Heart right ventricle (tissue), 16 donors: ENCODE measurements at regions not wholly inside any gene's neighbourhood (a gene's known extent, or its start where the extent isn't known, plus 50 kb on each side); places are given as distances from the start of the nearest gene placed in this dataset.

Experiments used
- ATAC-seq, 8 donors: fragments of 200-7000 bp; cut with Tn5 transposase; one replicate each; pipeline ENCODE4 v1.9.1; 2020; ENCODE audit warnings: mild to moderate bottlenecking in 8 of 8, moderate library complexity in 8 of 8, moderate number of reproducible peaks in 1 of 8
- DNase-seq, 2 donors: peaks; one replicate each; pipeline ENCODE4 v3.0.0-alpha.2; 2020
- H3K27ac ChIP-seq, 10 donors: fragments of 200-600 bp; sonication (generic) in 2 of 10; one replicate each; pipeline versions ENCODE4 v1.5.0 to v1.8.0; 2020 to 2022; ENCODE audit warnings: mild to moderate bottlenecking in 3 of 10
- H3K27me3 ChIP-seq, 7 donors: fragments of 200-600 bp; one replicate each; pipeline ENCODE4 v1.8.0; 2021 to 2022; ENCODE audit warnings: mild to moderate bottlenecking in 2 of 7
- H3K36me3 ChIP-seq, 9 donors: fragments of 200-600 bp; sonication (generic) in 1 of 9; one replicate each; pipeline versions ENCODE4 v1.5.0 to v1.8.0; 2020 to 2022; ENCODE audit warnings: mild to moderate bottlenecking in 2 of 9
- H3K4me1 ChIP-seq, 9 donors: fragments of 200-600 bp; sonication (generic) in 1 of 9; one replicate each; pipeline versions ENCODE4 v1.5.0 to v1.8.0; 2020 to 2022; ENCODE audit warnings: mild to moderate bottlenecking in 4 of 9
- H3K4me3 ChIP-seq, 10 donors: fragments of 200-600 bp; sonication (generic) in 2 of 10; one replicate each; pipeline versions ENCODE4 v1.5.0 to v1.8.0; 2020 to 2022; ENCODE audit warnings: mild to moderate bottlenecking in 7 of 10, moderate library complexity in 2 of 10
- H3K9me3 ChIP-seq, 11 donors: fragments of 200-600 bp in 10 of 11; sonication (generic) in 2 of 11; one replicate each; pipeline versions ENCODE4 v1.5.0 to v1.8.0; 2013 to 2022; ENCODE audit warnings: mild to moderate bottlenecking in 2 of 11, control low read depth in 1 of 11, moderate library complexity in 1 of 11
- CTCF ChIP-seq, 9 donors: fragments of 200-600 bp; sonication (generic) in 2 of 9; IDR thresholded peaks; one replicate each; pipeline versions ENCODE4 v1.5.0 to v1.8.0; 2021 to 2022; ENCODE audit warnings: antibody characterized with exemption in 9 of 9, mild to moderate bottlenecking in 5 of 9, moderate library complexity in 1 of 9
- WGBS, 2 donors: extraction: QIAGEN DNeasy Blood & Tissue Kit; methylation state at CpG; one replicate each; pipeline ENCODE4 v1.1.7; 2013; ENCODE audit warnings: inconsistent platforms in 1 of 2; 5-methylcytosine and 5-hydroxymethylcytosine counted together
- intact Hi-C, 10 donors: fragments of 100-400 bp; cut with DNase I; formaldehyde crosslinking; loops; one replicate each; pipeline versions ENCODE4 v1.11.1 to v1.14.2; 2022
- donor health status: Arrhythmogenic right ventricular cardiomyopathy.
- donor health status: ischemic (EF 13 %, LVEDD 7.1; RV severe dilation, severe dysfunction).
- donor health status: healthy with polysubstance abuse.
- donor health status: DM: no; HTN: yes; CAD: no.
- donor health status: DM: no; HTN: no; CAD: no.
- donor health status: ischemic (EF 25% LVEDD 6.9; RV normal size, moderate dysfunction).
- donor health status: ischemic (EF 25% LVEDD 5.7; RV mildly dilated, moderate dysfunction).
- donor health status: healthy.
- donor health status: DM: yes; HTN: yes; CAD: no.
- donor health status: Ischemic cardiomyopathy.
- donor health status: ischemic (EF 35%, LVEDD 5.7; RV mildly dilated, moderate dysfunction).
- donor health status: nonischemic (EF 11% LVEDD 7.7; RV severe dilation, severe dysfunction).
- donor health status: DM: yes; HTN: yes; CAD: no.
- donor health status: PGD.
- donor health status: ischemic (EF 29% LVEDD 5.4; RV normal size, mild dysfunction).
- donor health status: nonischemic (EF 23%, LVEDD 6.1; RV moderate dilation, normal function).

GRCh38 chr10:64062793-64063192 lies 541.6 kb downstream of the REEP3 start:
- H3K27me3 ChIP-seq: peaks cover 0 to 3% (median 0%) of the 10 kb centered on the region in 7 donors
- H3K36me3 ChIP-seq: no peaks in the 10 kb centered on the region
- peaks cover 0 to 16% (median 13%) of the 10 kb centered on the region in 9 donors for H3K4me1 ChIP-seq
- no peak for TF ChIP-seq CTCF (IDR thresholded peaks at IDR 0.05)
- intact Hi-C loops: no loop called here
- H3K27ac ChIP-seq: no peak overlapping the region
- H3K4me3 ChIP-seq: no peak overlapping the region
- DNase-seq: no peak
- ATAC-seq: no peak
- 67 to 72% methylated on average over 4 of the region's 4 CpGs for WGBS, 2 donors
- H3K9me3 ChIP-seq: no peaks in the 10 kb centered on the region

DNA sequence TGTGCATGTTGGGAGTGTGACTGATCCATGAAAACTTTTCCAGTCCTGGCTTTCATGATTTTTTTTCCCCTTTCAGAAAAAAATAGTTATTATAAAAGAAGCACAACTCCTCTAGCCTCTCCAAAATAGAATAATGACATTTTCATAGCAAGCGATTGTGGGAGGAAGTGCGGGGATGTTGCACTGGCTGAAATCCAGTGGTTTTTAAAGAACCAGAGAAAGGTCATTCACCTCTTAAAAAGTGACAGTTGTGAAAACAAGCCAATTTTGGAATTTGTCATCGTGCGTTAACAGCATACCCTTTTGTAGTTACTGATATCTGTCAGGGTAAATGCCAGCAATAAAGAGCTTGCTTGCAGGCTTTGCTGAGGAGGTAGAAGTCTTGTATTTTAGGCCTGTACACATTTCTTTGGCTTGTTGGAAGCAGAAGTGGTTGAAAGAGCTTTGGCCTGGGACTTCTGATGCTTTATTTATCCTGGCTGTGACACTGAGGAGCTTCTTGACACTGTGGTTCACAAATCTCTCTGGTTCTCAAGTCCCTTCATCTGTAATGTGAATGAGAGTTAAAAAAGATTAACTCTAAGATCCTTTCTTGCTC lies 545.9 kb downstream of the REEP3 start:
- H3K4me1 ChIP-seq: peaks cover 0 to 34% (median 15%) of the 10 kb centered on the region in 9 donors
- no peak for TF ChIP-seq CTCF (IDR thresholded peaks at IDR 0.05)
- no peaks in the 10 kb centered on the region for H3K9me3 ChIP-seq
- H3K4me3 ChIP-seq: no peak overlapping the region
- H3K27me3 ChIP-seq: no peaks in the 10 kb centered on the region
- peak in 1 of 2 donors; percentile 8 for DNase-seq
- peak in 5 of 8 donors; percentile 25 to 66 (median 33) for ATAC-seq
- H3K27ac ChIP-seq: peak overlapping the region in 4 of 10 donors; percentile 19 to 44 (median 30)
- intact Hi-C loops: no loop called here
- no peaks in the 10 kb centered on the region for H3K36me3 ChIP-seq
- WGBS, 2 donors: 8 to 25% methylated on average over 4 of the region's 4 CpGs

DNA sequence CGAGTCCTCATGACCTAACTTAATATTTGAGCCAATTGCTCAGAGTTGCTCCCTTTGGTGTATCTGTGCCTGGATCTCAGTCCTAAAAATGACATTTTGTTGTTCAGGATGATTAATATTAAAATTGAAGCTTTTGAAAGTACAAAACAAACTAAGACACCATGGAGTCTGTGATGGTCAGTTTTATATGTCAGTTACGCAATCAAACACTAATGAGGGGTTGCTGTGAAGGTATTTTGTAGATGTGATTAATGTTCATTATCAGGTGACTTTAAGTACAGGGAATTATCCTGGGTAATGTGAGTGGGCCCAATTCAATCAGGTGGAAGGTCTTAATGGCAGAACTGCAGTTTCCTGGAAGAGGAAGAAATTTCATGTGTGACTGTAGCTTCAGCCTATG lies 546.7 kb downstream of the REEP3 start:
- no peak for DNase-seq
- Histone ChIP-seq H3K9me3 (no peaks in the 10 kb centered on the region), H3K4me1 (peaks cover 0 to 34% (median 15%) of the 10 kb centered on the region in 9 donors), H3K4me3 (no peak overlapping the region), H3K27me3 (no peaks in the 10 kb centered on the region), H3K36me3 (no peaks in the 10 kb centered on the region), H3K27ac (no peak overlapping the region)
- intact Hi-C loops: no loop called here
- no peak for ATAC-seq
- 92 to 94% methylated on average over 2 of the region's 2 CpGs for WGBS, 2 donors
- TF ChIP-seq CTCF (IDR thresholded peaks at IDR 0.05): no peak

GRCh38 chr10:64070241-64070640 lies 549.0 kb downstream of the REEP3 start:
- no peak for TF ChIP-seq CTCF (IDR thresholded peaks at IDR 0.05)
- intact Hi-C loops: no loop called here
- 79 to 82% methylated on average over 1 of the region's 1 CpG for WGBS, 2 donors

More at GRCh38 chr10:64070241-64070640, 549.0 kb downstream of the REEP3 start:
- Histone ChIP-seq H3K36me3 (no peaks in the 10 kb centered on the region), H3K4me1 (peaks cover 0 to 34% (median 15%) of the 10 kb centered on the region in 9 donors), H3K4me3 (no peak overlapping the region), H3K27me3 (no peaks in the 10 kb centered on the region), H3K9me3 (no peaks in the 10 kb centered on the region), H3K27ac (no peak overlapping the region)
- no peak for DNase-seq
- ATAC-seq: no peak
